ENCODE measurements at regions not wholly inside any gene's neighbourhood (a gene's known extent, or its start where the extent isn't known, plus 50 kb on each side); places are given as distances from the start of the nearest gene placed in this dataset.

DNA sequence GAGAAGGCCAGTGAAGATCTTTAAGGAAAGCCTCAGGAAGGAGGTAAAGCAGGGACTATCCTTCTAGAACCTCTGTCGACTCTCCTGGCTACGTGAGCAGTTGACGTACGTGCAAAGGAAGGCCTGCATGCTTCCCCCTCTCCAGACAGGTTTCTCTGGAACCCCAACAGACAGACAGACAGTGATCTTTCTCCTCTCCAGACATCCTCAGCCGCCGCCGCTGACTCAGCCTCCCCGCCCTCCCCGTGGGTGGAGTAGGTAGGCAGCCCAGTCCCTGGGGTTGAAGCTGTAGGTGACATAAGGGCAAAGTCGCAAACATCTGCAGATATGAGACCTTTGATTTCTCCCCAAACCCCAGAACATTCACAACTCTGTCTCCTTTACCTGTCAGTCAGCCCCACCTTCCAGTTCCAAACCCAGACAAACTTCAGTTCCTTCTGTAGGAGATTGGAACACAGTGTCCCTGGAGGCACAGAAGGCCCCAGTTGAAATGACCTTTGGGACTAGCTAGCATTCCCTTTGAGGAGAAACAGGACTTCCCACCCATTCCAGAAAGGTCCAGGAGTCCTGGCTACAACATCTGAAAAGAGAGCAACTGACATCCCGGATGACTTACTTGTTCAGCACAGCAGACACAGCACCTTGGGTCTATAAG, 146.0 kb upstream of the JUN start:
- TF ChIP-seq FOSL1 (IDR thresholded peaks at IDR 0.05; ENCODE audit: insufficient read depth, low read depth, low read length) (no peak), SP2 (IDR thresholded peaks at IDR 0.05; ENCODE audit: low read length) (no peak), HDAC2 (IDR thresholded peaks at IDR 0.05; ENCODE audit: borderline replicate concordance in 1 of 2, low read depth in 2 of 2, low read length in 2 of 2) (no peak)

All from H1 (cell line).